SK-MEL-5 (cell line): ENCODE measurements at regions not wholly inside any gene's neighbourhood (a gene's known extent, or its start where the extent isn't known, plus 50 kb on each side); places are given as distances from the start of the nearest gene placed in this dataset.
A peak's percentile ranks its signal among the peaks of the same experiment; 100 is the strongest.
"Not testable (repeated sequence)": the region's sequence is repeated elsewhere in the genome, so short reads cannot be mapped to it uniquely, and the experiment has no call there.

Experiments used
- DNase-seq: peaks from one replicate; pipeline ENCODE4 v3.0.0-alpha.2; 2016; ENCODE audit warnings: low read depth, low spot score
- in situ Hi-C: cut with HindIII; loops from 2 replicates; pipeline ENCODE4 v1.10.0; 2016; ENCODE audit warnings: low sequenced_read_pairs, high pct_unique_total_duplicates, low pct_unique_long_range_greater_than_20kb

DNA sequence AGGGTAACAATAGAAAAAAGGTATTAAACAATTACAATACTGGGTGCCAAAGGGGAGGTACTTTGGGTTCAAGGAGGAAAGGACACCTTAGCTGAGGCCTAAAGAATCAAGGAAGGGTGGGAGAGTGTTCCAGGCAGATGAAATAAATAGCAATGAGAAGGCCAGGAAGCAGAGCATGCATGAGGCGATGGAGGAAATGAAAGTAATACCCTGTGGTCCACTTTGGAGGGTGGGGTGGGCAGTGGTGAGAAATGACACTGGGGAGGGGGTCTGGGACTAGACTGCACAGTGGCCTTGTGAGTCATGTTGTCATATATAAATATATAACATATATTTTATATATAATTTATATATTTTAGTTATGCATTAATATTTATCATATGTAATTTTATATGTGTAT, 55.9 kb downstream of the BHLHE40 start:
- in situ Hi-C loops, result no loop called here
- no peak for DNase-seq

DNA sequence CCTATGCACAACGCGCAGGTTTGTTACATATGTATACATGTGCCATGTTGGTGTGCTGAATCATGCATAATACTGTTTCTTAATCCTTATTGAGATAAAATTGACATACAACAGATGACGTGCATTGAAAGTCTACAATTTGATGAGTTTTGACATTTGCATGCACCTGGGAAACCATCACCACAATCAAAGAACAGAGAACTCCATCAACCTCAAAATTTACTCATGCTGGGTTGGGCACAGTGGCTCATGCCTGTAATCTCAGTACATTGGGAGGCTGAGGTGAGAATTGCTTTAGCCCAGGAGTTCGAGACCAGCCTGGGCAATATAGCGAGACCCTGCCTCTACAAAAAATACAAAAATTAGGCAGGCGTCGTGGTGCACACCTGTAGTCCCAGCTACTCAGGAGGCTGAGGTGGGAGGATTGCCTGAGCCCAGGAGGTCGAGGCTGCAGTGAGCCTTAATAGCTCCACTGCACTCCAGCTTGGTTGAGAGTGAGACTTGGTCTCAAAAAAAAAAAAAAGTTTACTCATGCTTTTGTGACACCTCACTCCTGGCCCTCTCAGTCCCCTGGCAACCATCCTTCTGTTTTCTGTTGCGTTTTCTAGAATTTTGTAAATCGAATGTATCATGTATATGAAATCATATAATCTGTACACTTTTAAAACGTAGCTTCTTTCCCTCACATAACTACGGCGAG, 56.6 kb downstream of the BHLHE40 start:
- in situ Hi-C loops, result no loop called here
- DNase-seq, result no peak

DNA sequence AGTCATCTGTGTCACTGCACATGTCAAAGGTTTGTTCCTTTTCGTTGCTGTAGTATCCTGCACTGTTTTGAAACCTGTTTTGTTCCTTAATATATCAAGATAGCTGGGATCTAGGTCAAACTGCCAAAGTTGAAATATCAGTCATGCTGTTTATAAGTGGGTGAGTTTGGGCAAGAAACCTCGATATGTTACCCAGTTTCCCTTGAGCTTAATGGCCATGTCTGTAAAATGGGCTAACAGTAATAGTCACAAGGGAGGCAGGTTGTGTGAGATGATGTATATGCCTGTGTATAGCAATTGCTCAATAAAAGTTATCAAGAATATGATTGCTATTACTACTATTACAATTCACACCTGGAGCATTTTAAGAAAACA, 57.1 kb downstream of the BHLHE40 start:
- no peak for DNase-seq
- in situ Hi-C loops, result no loop called here

DNA sequence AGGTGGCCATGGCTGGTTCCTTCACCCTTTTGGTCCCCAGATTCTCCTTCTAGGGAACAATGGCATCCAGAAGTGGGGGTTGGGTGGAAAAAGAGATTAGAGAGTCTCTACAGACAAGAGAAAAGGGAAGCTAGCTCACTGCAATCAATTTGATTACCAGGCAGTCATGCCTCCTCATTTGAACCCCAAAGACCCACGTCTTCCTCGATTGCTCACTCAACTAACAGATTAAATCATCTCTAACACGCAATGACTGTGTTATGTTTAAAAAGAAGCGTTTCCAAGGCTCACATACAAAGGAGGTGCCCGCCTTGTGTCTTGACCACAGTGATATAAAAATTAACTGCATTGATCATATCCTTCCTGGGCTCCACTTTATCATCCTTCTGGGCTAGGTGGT, 57.6 kb downstream of the BHLHE40 start:
- DNase-seq, result no peak
- in situ Hi-C loops, result no loop called here

DNA sequence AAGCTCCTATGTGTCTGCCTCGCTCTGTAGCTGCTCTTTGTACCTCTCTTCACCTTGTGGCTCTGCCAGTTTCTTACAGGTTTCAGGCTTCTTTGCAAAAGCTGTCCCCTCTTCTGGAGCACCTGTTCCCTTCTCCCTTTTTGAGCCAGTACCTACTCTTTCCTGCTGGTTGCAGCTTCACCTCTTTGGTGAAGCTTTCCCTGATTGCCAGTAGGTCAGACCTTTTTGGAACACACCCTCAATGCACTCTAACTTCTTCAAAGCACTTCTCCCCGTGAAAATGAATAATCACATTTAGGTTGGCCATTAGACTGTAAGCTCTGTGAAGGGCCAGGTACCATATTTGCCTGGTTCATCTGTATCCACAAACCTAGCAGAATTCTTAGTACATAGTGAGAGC, 60.3 kb downstream of the BHLHE40 start:
- in situ Hi-C loops, result no loop called here
- DNase-seq, result no peak

DNA sequence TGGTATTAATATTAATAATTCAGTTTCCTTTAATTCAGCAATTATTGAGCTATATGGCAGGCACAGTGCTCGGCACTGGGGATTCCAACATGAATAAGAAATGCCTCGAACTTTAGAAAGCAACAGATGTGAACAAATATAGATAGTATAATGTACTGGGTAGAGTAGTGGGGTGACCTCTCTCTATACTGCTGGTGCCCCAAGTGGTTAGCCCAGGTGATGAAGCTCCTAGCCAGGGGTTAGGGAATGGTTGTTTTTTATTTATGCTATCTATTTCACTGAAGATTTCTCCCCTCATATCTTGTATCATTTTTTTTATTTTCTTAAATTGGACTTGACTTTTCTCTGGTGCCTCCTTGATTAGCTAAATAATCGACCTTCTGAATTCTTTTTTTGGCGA, 62.1 kb downstream of the BHLHE40 start:
- no peak for DNase-seq
- in situ Hi-C loops, result no loop called here

DNA sequence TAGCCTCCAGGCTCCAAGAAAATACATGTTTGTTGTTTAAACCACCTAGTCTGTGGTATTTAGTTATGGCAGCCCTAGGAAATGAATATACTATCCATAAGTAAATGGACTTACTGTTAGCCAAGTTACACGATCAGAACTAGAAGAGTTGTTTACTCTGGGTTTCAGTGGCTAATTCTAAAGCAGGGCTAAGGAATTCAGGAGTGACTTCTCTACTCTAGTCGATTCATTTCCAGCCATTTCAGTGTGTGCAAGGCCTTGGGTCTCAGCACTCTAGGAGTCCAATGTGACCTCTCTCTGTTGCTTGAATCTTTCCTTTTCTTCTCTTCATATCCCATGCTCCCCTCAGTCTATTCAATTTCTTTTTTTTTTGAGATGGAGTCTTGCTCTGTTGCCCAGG, 66.7 kb downstream of the BHLHE40 start:
- in situ Hi-C loops, result no loop called here
- DNase-seq, result no peak

DNA sequence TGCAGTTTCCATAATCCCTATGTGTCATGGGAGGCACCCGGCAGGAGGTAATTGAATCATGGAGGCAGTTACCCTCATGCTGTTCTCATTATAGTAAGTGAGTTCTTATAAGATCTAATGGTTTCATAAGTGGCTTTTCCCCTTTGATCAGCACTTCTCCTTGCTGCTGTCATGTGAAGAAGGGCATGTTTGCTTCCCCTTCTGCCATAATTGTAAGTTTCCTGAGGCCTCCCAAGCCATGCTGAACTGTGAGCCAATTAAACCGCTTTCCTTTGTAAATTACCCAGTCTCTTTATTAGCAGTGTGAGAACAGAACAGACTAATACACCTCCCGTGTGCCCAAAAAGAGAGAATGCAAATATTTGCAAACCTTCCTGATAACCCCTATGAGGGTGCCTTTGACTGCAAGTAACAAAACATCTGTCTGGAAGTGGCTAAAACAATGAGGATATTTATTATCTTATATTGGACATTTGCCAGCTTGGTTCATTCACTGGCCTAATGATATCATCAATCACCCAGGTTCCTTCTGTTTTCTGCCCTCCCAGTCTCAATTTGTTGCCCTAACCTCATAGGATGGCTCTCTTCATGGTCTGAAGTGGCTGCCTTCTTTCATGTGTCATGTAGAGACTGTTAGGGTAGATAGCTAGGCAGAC, 68.7 kb downstream of the BHLHE40 start:
- no peak for DNase-seq
- in situ Hi-C loops, result no loop called here

DNA sequence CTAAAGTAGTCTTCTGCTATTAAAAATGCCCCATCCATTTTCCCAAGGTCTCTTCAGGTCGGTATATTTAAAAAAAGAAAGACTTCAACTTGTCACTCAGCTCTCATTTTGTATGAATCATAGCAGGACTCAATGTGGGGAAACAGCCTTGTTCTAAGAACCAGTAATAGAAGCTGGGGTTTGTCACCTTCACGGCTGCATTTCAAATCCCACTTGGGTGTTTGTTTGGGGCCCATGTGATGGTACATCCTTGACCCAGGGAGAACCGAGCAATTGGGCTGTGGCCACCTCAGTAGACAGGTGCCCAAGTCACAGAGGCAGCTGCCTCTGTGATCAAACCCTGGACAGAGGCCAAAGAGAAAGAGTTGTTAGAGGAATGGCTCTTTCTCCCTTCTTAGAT, 70.3 kb upstream of the ARL8B start:
- no peak for DNase-seq
- in situ Hi-C loops, result no loop called here

DNA sequence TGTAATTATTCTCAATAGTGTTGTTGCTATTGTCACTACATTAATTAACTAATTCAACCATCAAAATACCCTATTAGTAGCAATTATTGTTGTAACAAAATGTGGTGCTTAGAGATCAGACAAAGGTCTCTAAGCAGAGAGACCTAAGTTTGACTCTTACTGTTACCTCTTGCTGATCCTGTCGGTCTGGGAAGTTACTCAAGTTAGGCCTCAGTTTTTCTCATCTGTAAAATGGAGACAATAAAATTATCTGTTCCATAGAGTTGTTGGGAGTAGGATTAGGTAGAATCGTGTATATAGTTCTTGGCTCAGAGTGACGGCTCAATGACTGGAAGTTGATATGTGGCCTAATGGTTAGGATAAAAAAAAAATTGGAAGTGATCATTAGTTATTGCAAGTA, 69.8 kb upstream of the ARL8B start:
- in situ Hi-C loops, result no loop called here

DNA sequence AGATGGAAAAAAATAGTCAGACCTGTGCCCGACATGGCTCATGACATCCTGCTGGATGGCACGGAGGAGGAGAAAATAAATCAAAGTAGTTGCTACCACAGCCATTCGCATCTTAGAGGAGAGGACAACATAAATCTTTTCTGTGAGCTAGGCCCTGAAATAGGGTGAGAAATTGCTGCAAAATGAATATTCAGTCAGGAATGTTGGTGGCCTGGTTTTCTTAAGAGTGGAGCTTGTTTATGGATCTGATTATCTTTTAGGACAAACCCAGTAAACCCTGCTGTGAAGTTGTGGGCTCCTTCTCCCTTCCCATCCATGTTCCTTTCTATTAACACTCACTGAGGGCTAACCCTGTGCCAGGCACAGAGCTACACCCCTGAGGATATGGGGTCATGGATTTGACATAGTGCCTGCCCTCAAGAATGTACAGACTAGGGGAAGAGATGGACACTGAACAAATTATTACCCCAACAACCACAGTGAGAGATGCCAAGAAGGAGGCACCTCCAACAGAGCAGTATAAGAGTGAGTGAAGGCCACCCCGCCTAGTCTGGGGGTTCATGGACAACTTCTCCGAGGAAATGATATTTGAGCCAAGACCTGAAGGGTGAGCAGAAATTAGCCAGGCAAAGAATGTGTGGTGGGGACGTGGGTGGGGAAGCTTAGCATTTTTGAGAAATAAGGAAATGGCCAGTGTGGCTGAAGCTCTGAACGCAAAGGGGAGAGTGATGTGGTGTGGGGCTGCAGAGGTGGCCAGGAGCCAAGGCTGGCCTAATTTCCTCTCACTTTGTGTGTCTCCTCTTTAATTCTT, 68.9 kb upstream of the ARL8B start:
- in situ Hi-C loops, result no loop called here

More for the DNA sequence above, 69.8 kb upstream of the ARL8B start:
- DNase-seq, result no peak

DNA sequence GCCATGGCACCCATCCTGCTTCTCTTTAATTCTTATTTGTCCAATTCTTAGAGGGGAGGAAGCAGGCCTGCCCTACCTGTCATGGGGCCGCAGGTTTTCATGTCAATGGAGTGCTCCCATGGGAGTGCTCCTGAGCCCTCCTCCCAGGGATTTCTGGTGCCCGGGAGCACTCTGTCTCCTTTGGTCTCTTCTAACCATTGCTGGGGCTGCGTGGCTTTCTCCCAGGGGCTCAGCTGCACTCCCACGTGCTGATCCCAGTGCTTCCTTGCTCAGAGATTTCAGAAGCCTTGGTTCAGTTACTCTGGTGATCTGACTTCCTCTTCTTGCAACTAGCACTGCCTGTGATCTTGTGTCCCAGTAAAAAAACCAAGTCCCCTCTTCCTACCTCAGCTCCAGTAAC, 68.0 kb upstream of the ARL8B start:
- in situ Hi-C loops, result no loop called here
- no peak for DNase-seq

More for the DNA sequence above, 68.9 kb upstream of the ARL8B start:
- no peak for DNase-seq

DNA sequence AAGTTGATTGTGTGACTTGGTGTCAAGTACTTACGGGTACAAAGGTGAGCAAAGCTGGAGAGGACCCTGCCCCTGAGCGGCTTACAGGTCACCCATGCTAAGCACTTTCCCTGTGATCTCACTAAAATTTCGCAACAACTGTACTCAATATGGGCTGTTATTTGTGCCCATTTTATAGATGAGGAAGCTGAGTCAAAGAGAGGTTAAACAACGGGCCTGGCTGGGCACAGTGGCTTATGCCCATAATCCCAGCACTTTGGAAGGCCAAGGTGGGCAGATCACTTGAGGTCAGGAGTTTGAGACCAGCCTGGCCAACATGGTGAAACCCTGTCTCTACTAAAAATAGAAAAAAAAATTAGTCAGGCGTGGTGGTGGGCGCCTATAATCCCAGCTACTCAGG, 67.5 kb upstream of the ARL8B start:
- in situ Hi-C loops, DNase-seq: not testable (repeated sequence)

DNA sequence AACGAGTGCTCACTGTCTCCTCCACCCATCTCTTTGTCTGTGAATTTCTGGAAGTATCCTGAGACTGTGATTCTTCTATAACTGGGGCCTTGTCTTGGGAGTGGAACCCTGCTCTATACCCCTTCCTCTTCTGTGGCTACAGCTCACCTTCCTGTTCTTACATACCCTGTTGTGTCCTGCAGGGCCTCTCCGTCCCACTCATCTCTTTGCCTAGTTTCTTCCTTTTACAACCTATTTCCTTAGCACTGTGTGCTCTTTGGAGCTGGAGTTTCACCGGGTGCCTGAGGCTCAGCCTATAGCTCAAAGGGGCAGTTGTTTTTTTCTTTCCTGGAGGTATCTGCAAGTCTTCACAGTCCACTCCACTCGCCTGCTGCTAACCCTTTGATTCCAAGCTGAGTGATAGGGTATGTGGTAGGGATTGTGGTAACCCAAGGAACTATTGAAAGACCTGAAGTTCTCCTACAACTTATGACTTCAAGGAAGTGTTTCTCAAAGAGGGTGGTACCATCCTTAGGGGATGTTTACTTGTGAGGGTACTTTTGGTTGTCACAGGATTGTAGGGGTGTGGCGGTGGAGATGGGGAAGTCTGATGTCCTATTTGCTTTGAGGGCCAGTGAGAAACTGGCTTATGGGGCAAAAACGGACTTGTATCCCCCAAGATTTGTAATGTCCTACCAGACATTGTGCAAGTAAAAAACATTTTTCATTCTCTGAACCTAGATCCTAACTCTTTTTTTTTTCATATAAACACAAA, 66.6 kb upstream of the ARL8B start:
- peak; percentile 10 for DNase-seq
- in situ Hi-C loops, result no loop called here

DNA sequence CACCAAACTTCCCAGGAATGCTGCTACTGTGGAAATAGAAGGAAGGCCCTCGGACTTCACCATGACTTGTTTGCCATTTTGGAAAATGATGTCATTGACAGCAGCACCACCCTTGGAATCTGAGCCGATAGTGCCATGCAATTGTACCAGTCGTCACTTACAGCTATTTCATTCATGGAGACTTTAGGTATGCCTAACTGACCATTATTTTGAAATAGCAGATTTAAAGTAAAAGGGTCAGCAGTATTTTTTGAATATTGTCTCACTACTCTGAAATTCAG, 66.0 kb upstream of the ARL8B start:
- in situ Hi-C loops, result no loop called here
- DNase-seq, result no peak

DNA sequence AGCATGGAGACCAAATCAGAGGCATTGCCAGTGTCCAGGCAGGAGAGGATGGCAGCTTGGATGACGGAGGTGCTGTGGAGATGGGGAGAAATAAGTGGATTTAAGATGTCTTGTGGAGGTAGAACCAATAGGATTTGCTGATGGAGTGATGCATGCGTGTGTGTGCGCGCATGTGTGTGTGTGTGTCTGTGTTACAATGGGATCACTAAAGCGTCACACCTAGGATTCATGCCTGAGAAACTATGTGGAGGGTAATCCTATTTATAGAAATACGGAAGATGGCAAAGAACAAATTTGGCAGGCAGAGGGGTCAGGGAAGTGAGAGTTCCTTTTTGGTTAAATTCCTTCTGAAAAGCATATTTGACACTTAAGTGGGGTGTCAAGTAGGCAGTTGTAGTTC, 64.8 kb upstream of the ARL8B start:
- in situ Hi-C loops, result no loop called here
- DNase-seq, result no peak

DNA sequence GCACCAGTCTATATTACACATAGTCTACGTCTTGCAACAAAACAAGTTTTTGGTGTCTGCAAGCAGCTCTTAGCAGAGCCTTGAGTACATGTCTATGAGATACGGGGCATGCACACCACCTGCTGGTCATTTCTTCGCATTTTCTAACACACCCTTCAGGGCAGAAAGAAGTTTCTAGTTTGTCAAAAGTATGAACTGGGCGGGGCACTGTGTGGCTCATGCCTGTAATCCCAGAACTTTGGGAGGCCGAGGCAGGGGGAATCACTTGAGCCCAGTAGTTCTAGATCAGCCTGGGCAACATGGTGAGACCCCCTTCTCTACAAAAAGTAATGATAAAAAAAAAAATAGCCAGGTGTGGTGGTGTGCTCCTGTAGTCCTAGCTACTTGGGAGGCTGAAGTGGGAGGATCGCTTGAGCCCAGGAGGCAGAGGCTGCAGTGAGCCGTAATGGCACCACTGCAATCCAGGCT, 64.2 kb upstream of the ARL8B start:
- in situ Hi-C loops, result no loop called here
- DNase-seq, result peak; percentile 89

DNA sequence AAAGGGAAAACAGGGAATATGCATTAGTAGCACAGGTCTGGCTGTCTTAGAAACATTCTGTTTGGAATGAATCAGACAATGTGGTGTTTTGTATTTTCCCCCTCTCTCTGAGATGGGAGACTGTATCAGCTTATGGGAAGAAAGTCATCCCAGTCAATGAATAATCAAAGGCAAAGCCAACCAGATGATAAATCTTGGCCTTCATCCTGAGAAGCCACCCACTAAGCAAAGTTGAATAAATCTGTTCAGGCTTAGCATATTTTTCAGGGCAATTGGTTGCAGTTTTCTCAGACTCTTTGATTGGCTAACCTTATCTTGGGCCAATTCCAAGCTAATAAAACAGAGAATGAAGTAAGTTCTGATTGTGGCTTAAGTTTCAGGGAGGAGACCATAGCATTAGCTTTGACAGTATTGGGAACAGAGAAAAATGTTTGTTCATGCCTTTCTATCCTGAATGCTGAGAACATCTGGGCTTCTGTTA, 63.6 kb upstream of the ARL8B start:
- in situ Hi-C loops, result no loop called here
- no peak for DNase-seq
